ENCODE measurements at regions not wholly inside any gene's neighbourhood (a gene's known extent, or its start where the extent isn't known, plus 50 kb on each side); places are given as distances from the start of the nearest gene placed in this dataset.

GRCh38 chr9:119788921-119789320 is 419.7 kb upstream of the BRINP1 start:
- no peak for TF ChIP-seq CTCF (conservative IDR thresholded peaks at IDR 0.05)
- no peak for TF ChIP-seq ZFX (IDR thresholded peaks at IDR 0.05)
